ENCODE measurements at regions not wholly inside any gene's neighbourhood (a gene's known extent, or its start where the extent isn't known, plus 50 kb on each side); places are given as distances from the start of the nearest gene placed in this dataset.

DNA sequence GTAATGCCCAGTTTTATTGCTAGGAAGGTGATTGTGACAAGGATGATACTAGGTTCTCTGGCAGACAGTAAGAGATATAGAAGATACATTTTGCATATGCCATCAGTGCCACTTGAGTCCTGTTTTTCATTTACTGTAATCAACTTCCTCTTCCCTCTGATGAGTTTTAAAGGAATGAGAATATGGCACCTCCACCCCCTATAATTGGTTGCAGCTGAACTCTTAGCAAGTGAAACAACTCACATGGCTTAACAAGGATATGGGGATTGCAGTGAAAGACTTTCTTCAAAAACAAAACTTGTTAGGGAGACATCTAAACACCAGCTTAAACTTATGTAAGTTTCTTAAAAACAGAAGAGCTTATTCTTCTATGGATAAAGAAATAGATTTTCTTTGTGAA lies 90.0 kb downstream of the AREG start:
- CTCF ChIA-PET: interaction anchor here (2.8 kb wide), 1 partner anchor 136 kb away, joined by 9 read pairs; no protein-coding TSS in a partner anchor
- DNase-seq (ENCODE audit: low spot score) (no peak), ATAC-seq (no peak)
- H3K9me3 Mint-ChIP-seq: no peaks in the 10 kb centered on the region
- H3K27me3 Mint-ChIP-seq (ENCODE audit: low read depth): no peaks in the 10 kb centered on the region
- H3K4me1 Mint-ChIP-seq: no peaks in the 10 kb centered on the region; the same call in 1 of the 2 replicates
- no peaks in the 10 kb centered on the region for H3K36me3 Mint-ChIP-seq
- no peak for TF ChIP-seq ZNF671 (CRISPR knock-in tag; IDR thresholded peaks at IDR 0.05)
- no peak for TF ChIP-seq E2F4 (CRISPR knock-in tag; IDR thresholded peaks at IDR 0.05; ENCODE audit: borderline replicate concordance, low read depth)
- TF ChIP-seq SMAD4 (CRISPR knock-in tag; IDR thresholded peaks at IDR 0.05): no peak
- TF ChIP-seq, protein P1, sequence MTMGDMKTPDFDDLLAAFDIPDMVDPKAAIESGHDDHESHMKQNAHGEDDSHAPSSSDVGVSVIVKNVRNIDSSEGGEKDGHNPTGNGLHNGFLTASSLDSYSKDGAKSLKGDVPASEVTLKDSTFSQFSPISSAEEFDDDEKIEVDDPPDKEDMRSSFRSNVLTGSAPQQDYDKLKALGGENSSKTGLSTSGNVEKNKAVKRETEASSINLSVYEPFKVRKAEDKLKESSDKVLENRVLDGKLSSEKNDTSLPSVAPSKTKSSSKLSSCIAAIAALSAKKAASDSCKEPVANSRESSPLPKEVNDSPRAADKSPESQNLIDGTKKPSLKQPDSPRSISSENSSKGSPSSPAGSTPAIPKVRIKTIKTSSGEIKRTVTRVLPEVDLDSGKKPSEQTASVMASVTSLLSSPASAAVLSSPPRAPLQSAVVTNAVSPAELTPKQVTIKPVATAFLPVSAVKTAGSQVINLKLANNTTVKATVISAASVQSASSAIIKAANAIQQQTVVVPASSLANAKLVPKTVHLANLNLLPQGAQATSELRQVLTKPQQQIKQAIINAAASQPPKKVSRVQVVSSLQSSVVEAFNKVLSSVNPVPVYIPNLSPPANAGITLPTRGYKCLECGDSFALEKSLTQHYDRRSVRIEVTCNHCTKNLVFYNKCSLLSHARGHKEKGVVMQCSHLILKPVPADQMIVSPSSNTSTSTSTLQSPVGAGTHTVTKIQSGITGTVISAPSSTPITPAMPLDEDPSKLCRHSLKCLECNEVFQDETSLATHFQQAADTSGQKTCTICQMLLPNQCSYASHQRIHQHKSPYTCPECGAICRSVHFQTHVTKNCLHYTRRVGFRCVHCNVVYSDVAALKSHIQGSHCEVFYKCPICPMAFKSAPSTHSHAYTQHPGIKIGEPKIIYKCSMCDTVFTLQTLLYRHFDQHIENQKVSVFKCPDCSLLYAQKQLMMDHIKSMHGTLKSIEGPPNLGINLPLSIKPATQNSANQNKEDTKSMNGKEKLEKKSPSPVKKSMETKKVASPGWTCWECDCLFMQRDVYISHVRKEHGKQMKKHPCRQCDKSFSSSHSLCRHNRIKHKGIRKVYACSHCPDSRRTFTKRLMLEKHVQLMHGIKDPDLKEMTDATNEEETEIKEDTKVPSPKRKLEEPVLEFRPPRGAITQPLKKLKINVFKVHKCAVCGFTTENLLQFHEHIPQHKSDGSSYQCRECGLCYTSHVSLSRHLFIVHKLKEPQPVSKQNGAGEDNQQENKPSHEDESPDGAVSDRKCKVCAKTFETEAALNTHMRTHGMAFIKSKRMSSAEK (CRISPR knock-in tag; IDR thresholded peaks at IDR 0.05; ENCODE audit: borderline replicate concordance): no peak
- TF ChIP-seq GRHL2 (CRISPR knock-in tag; IDR thresholded peaks at IDR 0.05; ENCODE audit: insufficient replicate concordance, severe bottlenecking): no peak
- TF ChIP-seq, protein P2, sequence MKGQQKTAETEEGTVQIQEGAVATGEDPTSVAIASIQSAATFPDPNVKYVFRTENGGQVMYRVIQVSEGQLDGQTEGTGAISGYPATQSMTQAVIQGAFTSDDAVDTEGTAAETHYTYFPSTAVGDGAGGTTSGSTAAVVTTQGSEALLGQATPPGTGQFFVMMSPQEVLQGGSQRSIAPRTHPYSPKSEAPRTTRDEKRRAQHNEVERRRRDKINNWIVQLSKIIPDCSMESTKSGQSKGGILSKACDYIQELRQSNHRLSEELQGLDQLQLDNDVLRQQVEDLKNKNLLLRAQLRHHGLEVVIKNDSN (CRISPR knock-in tag; IDR thresholded peaks at IDR 0.05): no peak
- no peak for TF ChIP-seq FOXP1 (CRISPR knock-in tag; IDR thresholded peaks at IDR 0.05; ENCODE audit: borderline replicate concordance)
- no peak for TF ChIP-seq FOXP4 (CRISPR knock-in tag; IDR thresholded peaks at IDR 0.05)
- TF ChIP-seq, protein P3, sequence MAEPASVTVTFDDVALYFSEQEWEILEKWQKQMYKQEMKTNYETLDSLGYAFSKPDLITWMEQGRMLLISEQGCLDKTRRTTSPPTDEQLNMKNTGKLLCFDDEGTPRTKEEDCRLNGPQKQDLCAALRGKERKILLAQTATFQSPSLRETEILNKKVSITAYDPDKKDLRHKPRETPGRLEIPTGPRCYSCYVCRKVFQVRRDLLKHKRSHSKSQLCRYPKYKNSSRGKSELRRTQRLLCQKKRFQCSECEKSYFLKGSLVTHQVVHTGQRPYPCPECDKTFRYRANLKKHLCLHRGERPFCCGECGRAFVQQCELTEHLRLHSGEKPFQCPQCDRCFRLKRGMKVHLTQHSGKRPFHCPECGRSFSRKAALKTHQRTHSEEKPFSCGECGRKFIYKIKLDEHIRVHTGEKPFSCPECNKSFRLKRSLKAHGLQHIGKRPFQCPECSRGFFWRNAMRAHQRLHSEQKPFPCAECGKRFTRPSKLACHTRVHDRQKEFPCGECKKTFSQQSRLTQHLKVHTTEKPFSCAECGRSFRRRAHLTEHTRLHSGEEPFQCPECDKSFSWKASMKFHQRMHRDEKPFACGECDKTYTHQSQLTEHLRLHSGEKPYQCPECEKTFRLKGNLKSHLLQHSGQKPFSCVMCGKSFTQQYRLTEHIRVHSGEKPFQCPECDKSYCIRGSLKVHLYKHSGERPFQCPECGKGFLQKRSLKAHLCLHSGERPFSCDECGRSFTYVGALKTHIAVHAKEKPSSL (CRISPR knock-in tag; conservative IDR thresholded peaks at IDR 0.05): no peak
- TF ChIP-seq, protein P4, sequence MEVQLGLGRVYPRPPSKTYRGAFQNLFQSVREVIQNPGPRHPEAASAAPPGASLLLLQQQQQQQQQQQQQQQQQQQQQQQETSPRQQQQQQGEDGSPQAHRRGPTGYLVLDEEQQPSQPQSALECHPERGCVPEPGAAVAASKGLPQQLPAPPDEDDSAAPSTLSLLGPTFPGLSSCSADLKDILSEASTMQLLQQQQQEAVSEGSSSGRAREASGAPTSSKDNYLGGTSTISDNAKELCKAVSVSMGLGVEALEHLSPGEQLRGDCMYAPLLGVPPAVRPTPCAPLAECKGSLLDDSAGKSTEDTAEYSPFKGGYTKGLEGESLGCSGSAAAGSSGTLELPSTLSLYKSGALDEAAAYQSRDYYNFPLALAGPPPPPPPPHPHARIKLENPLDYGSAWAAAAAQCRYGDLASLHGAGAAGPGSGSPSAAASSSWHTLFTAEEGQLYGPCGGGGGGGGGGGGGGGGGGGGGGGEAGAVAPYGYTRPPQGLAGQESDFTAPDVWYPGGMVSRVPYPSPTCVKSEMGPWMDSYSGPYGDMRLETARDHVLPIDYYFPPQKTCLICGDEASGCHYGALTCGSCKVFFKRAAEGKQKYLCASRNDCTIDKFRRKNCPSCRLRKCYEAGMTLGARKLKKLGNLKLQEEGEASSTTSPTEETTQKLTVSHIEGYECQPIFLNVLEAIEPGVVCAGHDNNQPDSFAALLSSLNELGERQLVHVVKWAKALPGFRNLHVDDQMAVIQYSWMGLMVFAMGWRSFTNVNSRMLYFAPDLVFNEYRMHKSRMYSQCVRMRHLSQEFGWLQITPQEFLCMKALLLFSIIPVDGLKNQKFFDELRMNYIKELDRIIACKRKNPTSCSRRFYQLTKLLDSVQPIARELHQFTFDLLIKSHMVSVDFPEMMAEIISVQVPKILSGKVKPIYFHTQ (CRISPR knock-in tag; IDR thresholded peaks at IDR 0.05): no peak
- TF ChIP-seq, protein P5, sequence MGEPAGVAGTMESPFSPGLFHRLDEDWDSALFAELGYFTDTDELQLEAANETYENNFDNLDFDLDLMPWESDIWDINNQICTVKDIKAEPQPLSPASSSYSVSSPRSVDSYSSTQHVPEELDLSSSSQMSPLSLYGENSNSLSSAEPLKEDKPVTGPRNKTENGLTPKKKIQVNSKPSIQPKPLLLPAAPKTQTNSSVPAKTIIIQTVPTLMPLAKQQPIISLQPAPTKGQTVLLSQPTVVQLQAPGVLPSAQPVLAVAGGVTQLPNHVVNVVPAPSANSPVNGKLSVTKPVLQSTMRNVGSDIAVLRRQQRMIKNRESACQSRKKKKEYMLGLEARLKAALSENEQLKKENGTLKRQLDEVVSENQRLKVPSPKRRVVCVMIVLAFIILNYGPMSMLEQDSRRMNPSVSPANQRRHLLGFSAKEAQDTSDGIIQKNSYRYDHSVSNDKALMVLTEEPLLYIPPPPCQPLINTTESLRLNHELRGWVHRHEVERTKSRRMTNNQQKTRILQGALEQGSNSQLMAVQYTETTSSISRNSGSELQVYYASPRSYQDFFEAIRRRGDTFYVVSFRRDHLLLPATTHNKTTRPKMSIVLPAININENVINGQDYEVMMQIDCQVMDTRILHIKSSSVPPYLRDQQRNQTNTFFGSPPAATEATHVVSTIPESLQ (CRISPR knock-in tag; IDR thresholded peaks at IDR 0.05): no peak
- no peak for TF ChIP-seq KAT7 (CRISPR knock-in tag; IDR thresholded peaks at IDR 0.05; ENCODE audit: borderline replicate concordance)
- no peak for TF ChIP-seq SP1 (CRISPR knock-in tag; conservative IDR thresholded peaks at IDR 0.05)
- TF ChIP-seq FOXJ3 (CRISPR knock-in tag; IDR thresholded peaks at IDR 0.05; ENCODE audit: borderline replicate concordance): no peak
- TF ChIP-seq NFYB (CRISPR knock-in tag; conservative IDR thresholded peaks at IDR 0.05; ENCODE audit: low read depth): no peak
- TF ChIP-seq CTCF (IDR thresholded peaks at IDR 0.05): no peak
- no peak for TF ChIP-seq ETV6 (CRISPR knock-in tag; IDR thresholded peaks at IDR 0.05)
- TF ChIP-seq ATF1 (CRISPR knock-in tag; IDR thresholded peaks at IDR 0.05): no peak
- H3K4me3 Mint-ChIP-seq: no peak overlapping the region
- no peak overlapping the region for H3K27ac Mint-ChIP-seq
- POLR2A ChIA-PET: no interaction called here
